GM23248 (cell line): ENCODE measurements at regions not wholly inside any gene's neighbourhood (a gene's known extent, or its start where the extent isn't known, plus 50 kb on each side); places are given as distances from the start of the nearest gene placed in this dataset.

Experiments
- DNase-seq: peaks from one replicate; pipeline ENCODE4 v3.0.0-alpha.2; 2015
- H2AFZ ChIP-seq: fragments of 200-600 bp; sonication (generic); 2 replicates; pipeline ENCODE4 v1.6.1; 2016; ENCODE audit warnings: antibody characterized with exemption
- H3F3A ChIP-seq: fragments of 200-600 bp; sonication (generic); 2 replicates; pipeline ENCODE4 v1.6.1; 2016; ENCODE audit warnings: mild to moderate bottlenecking, antibody characterized with exemption, mixed run types; ENCODE audit not compliant: insufficient read depth
- H3K27ac ChIP-seq: fragments of 200-600 bp; sonication (generic); 2 replicates; pipeline ENCODE4 v1.5.1; 2016; ENCODE audit warnings: mild to moderate bottlenecking
- H3K27me3 ChIP-seq: fragments of 200-600 bp; sonication (generic); replicated peaks from 2 replicates; pipeline ENCODE4 v1.6.1; 2016; ENCODE audit warnings: mild to moderate bottlenecking; ENCODE audit not compliant: insufficient read depth
- H3K36me3 ChIP-seq: fragments of 200-600 bp; sonication (generic); 2 replicates; pipeline ENCODE4 v1.6.1; 2016; ENCODE audit warnings: low read depth, mild to moderate bottlenecking
- H3K4me1 ChIP-seq: fragments of 200-600 bp; sonication (generic); 2 replicates; pipeline ENCODE4 v1.6.1; 2016; ENCODE audit warnings: mild to moderate bottlenecking; ENCODE audit not compliant: insufficient read depth
- H3K4me2 ChIP-seq: fragments of 200-600 bp; sonication (generic); one replicate; pipeline ENCODE4 v1.6.1; 2016; ENCODE audit warnings: mild to moderate bottlenecking; ENCODE audit not compliant: unreplicated experiment
- H3K4me3 ChIP-seq: fragments of 200-600 bp; sonication (generic); 2 replicates; pipeline ENCODE4 v1.5.1; 2016; ENCODE audit warnings: mild to moderate bottlenecking
- H3K79me2 ChIP-seq: fragments of 200-600 bp; sonication (generic); 2 replicates; pipeline ENCODE4 v1.6.1; 2016; ENCODE audit warnings: mild to moderate bottlenecking; ENCODE audit not compliant: insufficient read depth
- H3K9ac ChIP-seq: fragments of 200-600 bp; sonication (generic); 2 replicates; pipeline ENCODE4 v1.6.1; 2016; ENCODE audit warnings: mild to moderate bottlenecking
- H3K9me2 ChIP-seq: fragments of 200-600 bp; sonication (generic); 2 replicates; pipeline ENCODE4 v1.6.1; 2016; ENCODE audit warnings: mixed run types, mild to moderate bottlenecking, moderate library complexity; ENCODE audit not compliant: insufficient read depth
- H3K9me3 ChIP-seq: fragments of 200-600 bp; sonication (generic); one replicate; pipeline ENCODE4 v1.6.1; 2017; ENCODE audit warnings: low read depth
- H4K20me1 ChIP-seq: fragments of 200-600 bp; sonication (generic); 2 replicates; pipeline ENCODE4 v1.6.0; 2016; ENCODE audit not compliant: insufficient read depth
- EZH2 ChIP-seq: fragments of 200-600 bp; sonication (generic); IDR thresholded peaks from 2 replicates; pipeline ENCODE4 v1.6.1; 2018; ENCODE audit warnings: antibody characterized with exemption, mild to moderate bottlenecking; ENCODE audit not compliant: insufficient read depth, poor library complexity, severe bottlenecking
- EZH2phosphoT487 ChIP-seq: fragments of 200-600 bp; sonication (generic); IDR thresholded peaks from 2 replicates; pipeline ENCODE4 v1.6.1; 2018; ENCODE audit warnings: antibody characterized with exemption, moderate library complexity, mild to moderate bottlenecking, low read depth; ENCODE audit not compliant: insufficient read depth
- WGBS, 2 experiments: methylation state at CpG; one replicate each; pipeline ENCODE4 v1.1.6; 2015 to 2017; ENCODE audit warnings: low lambda C conversion rate in 2 of 2, low coverage in 1 of 2; ENCODE audit errors: missing lambda C conversion rate in 2 of 2; 5-methylcytosine and 5-hydroxymethylcytosine counted together
- in situ Hi-C: fragments of 300-500 bp; cut with MboI; formaldehyde crosslinking; loops from 2 replicates; pipeline ENCODE4 v1.15.0; 2020

DNA sequence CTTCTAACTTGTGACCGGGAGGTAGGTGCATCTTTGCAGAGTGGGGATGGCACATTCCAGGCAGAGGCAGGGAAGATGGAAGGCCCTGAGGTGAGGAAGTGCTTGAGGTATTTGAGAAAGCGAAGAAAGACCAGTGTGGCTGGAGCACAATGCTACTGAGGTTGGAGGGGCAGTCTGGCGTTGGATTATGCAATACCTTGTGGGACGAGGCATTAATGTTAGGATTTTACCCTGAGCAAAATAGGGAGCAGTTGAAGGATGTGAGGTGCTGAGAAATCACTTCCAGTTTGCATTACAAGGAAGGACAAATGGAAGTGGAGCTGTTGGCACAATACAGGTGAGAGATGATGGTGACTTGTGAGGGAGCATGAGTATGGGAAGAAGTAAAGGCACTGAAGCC is 145.5 kb downstream of the KCNA5 start:
- Histone ChIP-seq H2AFZ (no peak overlapping the region), H3F3A (no peaks in the 10 kb centered on the region), H4K20me1 (no peaks in the 10 kb centered on the region), H3K79me2 (no peaks in the 10 kb centered on the region), H3K27ac (no peak overlapping the region), H3K9ac (no peak overlapping the region), H3K4me3 (no peak overlapping the region), H3K36me3 (no peaks in the 10 kb centered on the region), H3K27me3 (no peaks in the 10 kb centered on the region), H3K4me2 (no peak overlapping the region), H3K4me1 (no peaks in the 10 kb centered on the region), H3K9me2 (no peaks in the 10 kb centered on the region), H3K9me3 (no peaks in the 10 kb centered on the region)
- TF ChIP-seq EZH2 = no peak
- TF ChIP-seq EZH2phosphoT487 = no peak
- in situ Hi-C loops = loop anchor here (25.0 kb wide), 1 partner anchor 248 kb away; the partner anchor contains the start of gene NTF3
- no peak for DNase-seq
- WGBS, 2 experiments = 57 to 60% methylated on average over 4 of the region's 4 CpGs

DNA sequence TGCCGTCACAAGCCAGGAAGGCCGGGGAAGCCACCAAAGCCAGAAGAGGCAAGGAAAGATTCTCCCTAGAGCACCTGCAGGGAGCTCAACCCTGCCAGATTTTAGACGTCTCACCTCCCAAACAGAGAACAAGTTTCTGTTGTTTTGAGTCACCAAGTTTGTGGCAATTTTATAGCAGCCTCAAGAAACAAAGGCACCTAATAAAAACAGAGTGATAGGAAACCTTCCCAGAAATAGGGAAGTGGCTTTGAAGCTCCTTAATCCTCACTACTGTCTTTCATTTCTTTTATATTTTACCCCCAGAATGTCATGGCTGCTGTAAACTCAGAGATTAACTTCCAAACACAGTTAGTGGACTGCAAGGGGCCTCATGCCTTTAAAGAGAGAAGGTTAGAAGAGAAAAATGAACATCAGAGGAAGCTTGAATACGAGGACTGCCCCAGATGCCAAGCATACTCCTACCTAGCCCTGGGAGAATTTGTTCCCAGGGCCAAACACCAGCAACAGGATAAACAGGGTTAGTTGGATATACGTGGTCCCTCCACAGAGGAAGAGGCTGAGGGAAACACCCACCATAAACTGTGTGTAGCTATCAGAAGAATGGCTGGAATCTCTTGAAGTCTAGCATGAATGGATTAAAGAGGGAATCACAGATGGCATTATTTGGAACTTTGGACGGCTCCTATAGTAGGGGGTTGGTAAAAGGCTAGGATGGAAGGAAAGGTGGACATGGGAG is 148.3 kb downstream of the KCNA5 start:
- TF ChIP-seq EZH2phosphoT487 (no peak), EZH2 (no peak)
- Histone ChIP-seq H3K4me1 (no peaks in the 10 kb centered on the region), H3K9ac (no peak overlapping the region), H3K27ac (no peak overlapping the region), H4K20me1 (no peaks in the 10 kb centered on the region), H3K79me2 (no peaks in the 10 kb centered on the region), H3K4me2 (no peak overlapping the region), H3K9me3 (no peaks in the 10 kb centered on the region), H3K36me3 (no peaks in the 10 kb centered on the region), H3K27me3 (no peaks in the 10 kb centered on the region; the same call in 1 of the 2 replicates), H3K9me2 (no peaks in the 10 kb centered on the region), H3K4me3 (no peak overlapping the region), H2AFZ (no peak overlapping the region), H3F3A (no peaks in the 10 kb centered on the region)
- DNase-seq = no peak
- 57 to 63% methylated on average over 6 of the region's 6 CpGs for WGBS, 2 experiments
- in situ Hi-C loops = loop anchor here (25.0 kb wide), 1 partner anchor 245 kb away; the partner anchor contains the start of gene NTF3

DNA sequence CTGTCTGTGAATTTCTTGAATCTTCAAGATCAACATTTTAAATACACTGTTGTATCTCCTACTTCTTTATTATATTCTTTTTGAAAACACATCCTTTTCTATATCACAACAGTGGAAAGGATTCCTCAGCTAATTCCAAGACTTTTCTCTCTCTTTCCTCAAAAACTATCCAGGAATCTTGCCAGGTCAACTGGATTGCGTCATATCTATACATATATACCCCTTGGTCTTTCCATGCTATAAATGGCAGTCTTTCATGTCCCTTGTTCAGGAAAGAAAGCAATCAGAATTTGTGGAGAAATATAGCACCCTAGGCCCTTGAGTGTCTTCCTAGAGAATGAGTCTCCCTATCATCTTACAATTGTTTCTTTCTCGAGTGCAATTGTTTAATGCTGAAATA is 149.0 kb downstream of the KCNA5 start:
- Histone ChIP-seq H3K9me3 (no peaks in the 10 kb centered on the region), H3F3A (no peaks in the 10 kb centered on the region), H3K9me2 (no peaks in the 10 kb centered on the region), H3K79me2 (no peaks in the 10 kb centered on the region), H3K27ac (no peak overlapping the region), H3K9ac (no peak overlapping the region), H3K36me3 (no peaks in the 10 kb centered on the region), H3K4me3 (no peak overlapping the region), H4K20me1 (no peaks in the 10 kb centered on the region), H2AFZ (no peak overlapping the region), H3K27me3 (no peaks in the 10 kb centered on the region; the same call in 1 of the 2 replicates), H3K4me1 (no peaks in the 10 kb centered on the region), H3K4me2 (no peak overlapping the region)
- in situ Hi-C loops = loop anchor here (25.0 kb wide), 1 partner anchor 245 kb away; the partner anchor contains the start of gene NTF3
- TF ChIP-seq EZH2 (no peak), EZH2phosphoT487 (no peak)
- DNase-seq = no peak
- WGBS, 2 experiments = 80 to 89% methylated on average over 2 of the region's 2 CpGs

DNA sequence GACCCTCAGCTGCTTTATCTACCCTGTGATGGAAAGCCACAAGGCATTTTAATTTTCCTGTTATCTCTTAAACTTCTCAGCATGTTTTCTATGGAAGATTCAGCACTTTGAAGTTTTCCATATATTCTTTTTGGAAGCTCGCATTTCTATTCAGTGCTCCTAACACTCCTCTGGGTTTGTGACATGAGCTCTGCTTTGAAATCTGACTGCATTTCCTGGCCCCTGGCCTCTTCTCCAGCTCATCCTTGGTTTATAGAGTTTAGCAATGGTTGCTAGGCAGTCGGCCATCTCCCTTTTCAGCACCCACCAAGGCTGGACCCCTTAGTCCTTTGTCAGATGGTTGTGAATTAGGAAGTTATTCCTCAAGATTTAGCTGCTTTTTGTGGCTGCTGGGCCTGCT is 150.6 kb downstream of the KCNA5 start:
- Histone ChIP-seq H3K36me3 (no peaks in the 10 kb centered on the region), H3K79me2 (no peaks in the 10 kb centered on the region), H3F3A (no peaks in the 10 kb centered on the region), H3K4me3 (no peak overlapping the region), H2AFZ (no peak overlapping the region), H3K27me3 (peaks cover 3% of the 10 kb centered on the region; the same call in 1 of the 2 replicates), H3K27ac (no peak overlapping the region), H3K9me3 (no peaks in the 10 kb centered on the region), H3K9me2 (no peaks in the 10 kb centered on the region), H3K4me1 (no peaks in the 10 kb centered on the region), H4K20me1 (no peaks in the 10 kb centered on the region), H3K9ac (no peak overlapping the region), H3K4me2 (no peak overlapping the region)
- no peak for TF ChIP-seq EZH2
- no peak for TF ChIP-seq EZH2phosphoT487
- in situ Hi-C loops = loop anchor here (25.0 kb wide), 1 partner anchor 243 kb away; the partner anchor contains the start of gene NTF3
- no peak for DNase-seq
- 59 to 64% methylated on average over 2 of the region's 2 CpGs for WGBS, 2 experiments
